Erythroblast (primary cell): ENCODE measurements at regions not wholly inside any gene's neighbourhood (a gene's known extent, or its start where the extent isn't known, plus 50 kb on each side); places are given as distances from the start of the nearest gene placed in this dataset.
A peak's percentile ranks its signal among the peaks of the same experiment; 100 is the strongest.

Experiments
- DNase-seq, 2 experiments: peaks; one replicate each; lab custom pipeline; 2025; lab: John Stamatoyannopoulos, UW
- GATA1 ChIP-seq: IDR thresholded peaks from 2 replicates; pipeline ENCODE4 v1.6.1; 2011; ENCODE audit warnings: low read depth, mild to moderate bottlenecking, control low read depth, low read length, moderate library complexity
- POLR2A ChIP-seq: IDR thresholded peaks from 2 replicates; pipeline ENCODE4 v1.6.1; 2011; ENCODE audit warnings: mild to moderate bottlenecking, low read length

- TF ChIP-seq POLR2A (no peak), GATA1 (no peak)
- DNase-seq = no peak
Observed at GRCh38 chr15:98447069-98447468, 201.3 kb upstream of the IGF1R start.

DNA sequence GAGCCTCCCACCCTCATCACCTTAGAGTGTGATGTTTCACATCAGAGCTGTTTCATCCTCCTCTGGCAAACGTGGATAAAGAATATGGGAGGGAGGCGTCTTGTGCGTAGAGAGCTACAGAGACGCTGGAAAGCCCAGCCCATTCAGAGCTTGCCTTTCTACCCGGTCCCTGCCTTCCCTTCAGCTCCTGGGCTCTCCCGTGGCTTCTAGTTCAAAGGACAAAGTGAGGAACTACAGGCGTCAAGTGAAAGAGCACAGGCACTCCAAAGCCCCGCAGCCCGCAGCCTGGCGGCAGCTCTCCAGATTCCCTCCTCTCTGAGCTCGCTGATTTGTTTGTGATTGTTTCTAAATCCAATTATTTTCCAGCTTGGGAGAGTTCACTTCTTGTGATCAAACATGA lies 197.1 kb upstream of the IGF1R start:
- DNase-seq = no peak
- TF ChIP-seq POLR2A = no peak

DNA sequence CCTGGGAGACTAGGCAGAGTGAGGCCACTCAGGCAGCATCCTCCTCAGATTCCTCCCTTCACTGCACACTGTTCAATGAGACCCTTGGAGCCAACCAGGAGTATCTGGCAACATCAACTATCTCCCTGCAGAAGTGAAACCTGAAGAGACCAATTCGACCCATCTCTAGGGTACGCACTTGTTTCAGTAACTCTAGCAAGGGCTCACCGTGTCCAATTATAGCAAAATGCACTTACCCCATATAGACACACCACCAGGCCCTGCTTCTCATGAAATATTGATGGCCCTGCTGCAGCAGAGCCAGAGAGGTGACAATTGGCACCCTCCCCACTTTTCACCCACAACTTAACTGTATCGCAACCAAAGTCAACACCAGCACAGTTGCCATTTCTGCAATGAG lies 196.1 kb upstream of the IGF1R start:
- no peak for DNase-seq
- TF ChIP-seq GATA1 = no peak
- TF ChIP-seq POLR2A = no peak

GRCh38 chr15:98455904-98456303 lies 192.4 kb upstream of the IGF1R start:
- TF ChIP-seq POLR2A (no peak), GATA1 (no peak)
- no peak for DNase-seq

- TF ChIP-seq POLR2A = no peak
- TF ChIP-seq GATA1 = no peak
Observed at GRCh38 chr15:98476559-98476958, 171.8 kb upstream of the IGF1R start.

DNA sequence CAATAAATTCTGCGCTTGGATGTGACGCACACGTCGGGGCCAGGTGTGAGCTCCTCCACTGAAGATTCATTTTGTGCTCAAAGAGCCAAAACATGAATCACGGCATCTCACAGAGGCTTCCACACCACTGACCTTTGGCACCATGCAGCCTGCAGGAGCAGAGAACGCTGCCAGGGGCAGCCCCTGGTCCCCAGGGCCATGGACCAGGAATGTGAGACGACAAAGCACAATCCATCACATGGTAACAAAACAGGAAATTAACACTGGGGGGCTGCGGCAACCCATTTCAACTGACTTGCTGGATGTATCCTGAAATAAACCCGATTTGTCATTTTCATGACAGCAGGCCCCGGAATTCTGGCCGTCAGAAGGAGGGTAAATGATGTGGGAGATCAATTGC lies 167.5 kb upstream of the IGF1R start:
- DNase-seq = no peak
- TF ChIP-seq POLR2A (no peak), GATA1 (no peak)

More at GRCh38 chr15:98476559-98476958, 171.8 kb upstream of the IGF1R start:
- peak in 1 of 2 experiments; percentile 3 for DNase-seq

- no peak for DNase-seq
- TF ChIP-seq GATA1 (no peak), POLR2A (no peak)
Observed at GRCh38 chr15:98483575-98484130, 164.7 kb upstream of the IGF1R start.

DNA sequence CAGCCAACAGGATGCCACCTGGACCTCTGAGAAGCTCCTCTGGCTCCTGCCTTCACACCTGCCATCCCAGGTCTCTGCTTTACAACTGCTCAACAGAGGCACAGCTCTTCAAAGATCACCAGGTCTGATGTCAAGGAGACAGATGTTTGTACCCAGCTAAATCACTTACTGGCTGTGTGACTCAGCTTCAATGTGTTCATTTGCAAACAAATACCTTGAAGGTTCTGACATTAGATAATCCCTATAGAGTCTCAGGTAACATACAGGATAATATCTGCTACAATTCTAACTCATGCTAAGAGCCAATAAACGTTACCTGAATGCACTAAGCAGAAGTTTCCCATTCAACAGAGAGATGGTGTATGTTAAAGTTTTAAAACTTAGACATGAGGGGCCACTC lies 163.4 kb upstream of the IGF1R start:
- DNase-seq = no peak
- no peak for TF ChIP-seq POLR2A
- TF ChIP-seq GATA1 = no peak

GRCh38 chr15:98485451-98485850 lies 162.9 kb upstream of the IGF1R start:
- DNase-seq = no peak
- no peak for TF ChIP-seq GATA1
- TF ChIP-seq POLR2A = no peak

- TF ChIP-seq GATA1 = no peak
- no peak for TF ChIP-seq POLR2A
- DNase-seq = no peak
Observed at GRCh38 chr15:98493966-98494511, 154.3 kb upstream of the IGF1R start.

DNA sequence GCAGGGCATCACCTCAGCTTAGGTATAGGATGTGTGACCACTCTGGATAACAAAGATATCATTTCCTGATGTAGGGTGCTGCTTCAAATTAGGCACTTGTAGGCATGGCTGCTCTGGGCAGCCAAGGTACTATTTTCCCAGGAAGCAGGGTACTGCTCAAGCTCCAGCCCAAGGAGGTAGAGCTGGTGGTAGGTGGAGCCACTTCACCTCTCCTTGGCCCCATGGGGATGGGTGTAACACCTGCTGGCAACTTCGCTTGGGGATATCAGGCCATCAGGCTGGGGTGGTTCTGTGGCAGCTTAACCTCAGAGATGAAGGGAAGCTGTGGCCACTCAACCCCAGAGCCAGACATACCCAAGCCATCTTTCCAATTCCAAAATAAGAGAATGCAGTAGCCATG lies 147.1 kb upstream of the IGF1R start:
- TF ChIP-seq POLR2A (no peak), GATA1 (no peak)

GRCh38 chr15:98501632-98502031 lies 146.7 kb upstream of the IGF1R start:
- TF ChIP-seq POLR2A = no peak
- TF ChIP-seq GATA1 = no peak
- no peak for DNase-seq

More for the DNA sequence above, 147.1 kb upstream of the IGF1R start:
- no peak for DNase-seq

DNA sequence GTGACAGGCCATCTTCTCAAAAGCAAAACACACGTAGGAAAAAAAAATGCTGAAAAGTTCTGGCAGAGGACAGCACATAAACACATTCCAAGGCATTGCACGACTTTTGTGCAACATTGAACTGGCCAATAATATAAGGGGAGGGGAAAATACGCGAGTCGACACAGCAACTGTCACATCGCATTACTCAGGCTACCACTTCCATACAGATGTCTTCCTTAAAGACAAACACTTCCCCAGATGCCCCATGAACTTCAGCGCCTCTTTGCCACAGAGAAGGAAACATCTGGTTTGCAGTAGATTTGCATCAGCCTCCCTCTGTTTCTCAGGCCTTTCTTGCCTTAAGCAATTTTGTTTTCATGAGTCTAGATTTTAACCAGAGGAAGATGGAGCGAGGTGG lies 144.4 kb upstream of the IGF1R start:
- TF ChIP-seq GATA1 (no peak), POLR2A (no peak)
- DNase-seq = no peak

DNA sequence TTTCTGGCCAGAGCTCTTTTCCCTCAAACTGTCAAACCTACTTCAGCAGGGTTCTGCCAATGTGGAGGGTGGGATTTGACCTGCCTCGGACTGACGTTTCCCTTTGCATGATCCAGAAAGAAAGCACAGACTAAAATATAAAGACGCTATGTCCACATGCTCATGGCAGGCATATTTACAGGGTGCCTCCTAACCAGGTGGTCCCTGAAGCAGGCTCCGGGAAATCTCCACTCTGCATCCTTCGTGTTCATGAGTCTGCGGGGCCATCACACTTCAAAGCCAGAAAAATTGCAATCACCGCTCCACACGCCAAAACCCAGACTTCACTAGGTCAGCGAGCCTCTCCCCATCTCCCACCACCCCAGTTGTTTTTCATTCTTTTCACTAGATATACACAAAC lies 143.3 kb upstream of the IGF1R start:
- no peak for DNase-seq
- TF ChIP-seq POLR2A (no peak), GATA1 (no peak)

GRCh38 chr15:98505611-98506031 lies 142.7 kb upstream of the IGF1R start:
- DNase-seq = no peak
- TF ChIP-seq GATA1 (no peak), POLR2A (no peak)
